H1 (cell line): ENCODE measurements at regions not wholly inside any gene's neighbourhood (a gene's known extent, or its start where the extent isn't known, plus 50 kb on each side); places are given as distances from the start of the nearest gene placed in this dataset.

Source experiments
- SIRT6 ChIP-seq: IDR thresholded peaks from one replicate; pipeline ENCODE4 v1.7.1; 2012; ENCODE audit warnings: low read length, inconsistent platforms
- TF ChIP-seq, protein P1 (sequence below): fragments of 300-600 bp; sonication (generic); IDR thresholded peaks from 2 replicates; pipeline ENCODE4 v1.7.1; 2012; ENCODE audit warnings: low read length, moderate library complexity, mild to moderate bottlenecking, inconsistent platforms; ENCODE audit not compliant: insufficient replicate concordance

DNA sequence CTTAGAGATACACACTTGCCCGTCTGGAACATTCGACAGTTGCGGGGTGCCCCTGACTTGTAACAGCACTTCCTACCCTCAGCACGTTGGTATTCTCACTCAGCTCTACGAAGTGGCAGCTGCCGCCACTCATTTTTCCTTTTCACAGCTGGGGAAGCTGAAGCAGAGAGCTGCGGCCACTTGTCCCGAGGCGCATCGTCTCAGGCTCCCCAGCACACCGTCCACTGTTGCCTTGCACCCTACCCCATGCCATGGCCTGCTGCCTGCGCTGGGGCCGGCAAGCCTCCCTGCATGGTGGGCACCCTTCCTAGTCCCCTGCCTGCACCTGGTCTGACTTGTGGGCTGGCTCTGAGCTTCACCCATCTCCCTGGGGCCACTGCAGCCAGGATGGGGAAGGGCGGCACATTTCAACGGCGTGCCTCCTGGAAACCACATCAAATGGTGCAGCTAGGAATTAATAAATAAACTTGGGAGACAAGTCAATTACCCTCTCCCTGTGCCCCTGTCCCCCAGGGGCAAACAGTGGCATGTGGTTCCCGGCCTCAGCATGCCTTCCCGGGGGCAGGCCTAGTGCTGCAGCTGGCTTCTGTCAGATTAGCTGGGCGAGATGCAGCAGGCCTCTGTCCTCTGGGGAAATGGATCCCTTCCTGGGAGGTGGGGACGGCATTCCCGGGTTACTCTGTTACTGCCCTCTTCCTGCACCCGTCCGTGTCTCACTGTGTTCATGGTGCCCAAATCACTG is 64.7 kb upstream of the HAAO start (continued):
- TF ChIP-seq, protein P1, sequence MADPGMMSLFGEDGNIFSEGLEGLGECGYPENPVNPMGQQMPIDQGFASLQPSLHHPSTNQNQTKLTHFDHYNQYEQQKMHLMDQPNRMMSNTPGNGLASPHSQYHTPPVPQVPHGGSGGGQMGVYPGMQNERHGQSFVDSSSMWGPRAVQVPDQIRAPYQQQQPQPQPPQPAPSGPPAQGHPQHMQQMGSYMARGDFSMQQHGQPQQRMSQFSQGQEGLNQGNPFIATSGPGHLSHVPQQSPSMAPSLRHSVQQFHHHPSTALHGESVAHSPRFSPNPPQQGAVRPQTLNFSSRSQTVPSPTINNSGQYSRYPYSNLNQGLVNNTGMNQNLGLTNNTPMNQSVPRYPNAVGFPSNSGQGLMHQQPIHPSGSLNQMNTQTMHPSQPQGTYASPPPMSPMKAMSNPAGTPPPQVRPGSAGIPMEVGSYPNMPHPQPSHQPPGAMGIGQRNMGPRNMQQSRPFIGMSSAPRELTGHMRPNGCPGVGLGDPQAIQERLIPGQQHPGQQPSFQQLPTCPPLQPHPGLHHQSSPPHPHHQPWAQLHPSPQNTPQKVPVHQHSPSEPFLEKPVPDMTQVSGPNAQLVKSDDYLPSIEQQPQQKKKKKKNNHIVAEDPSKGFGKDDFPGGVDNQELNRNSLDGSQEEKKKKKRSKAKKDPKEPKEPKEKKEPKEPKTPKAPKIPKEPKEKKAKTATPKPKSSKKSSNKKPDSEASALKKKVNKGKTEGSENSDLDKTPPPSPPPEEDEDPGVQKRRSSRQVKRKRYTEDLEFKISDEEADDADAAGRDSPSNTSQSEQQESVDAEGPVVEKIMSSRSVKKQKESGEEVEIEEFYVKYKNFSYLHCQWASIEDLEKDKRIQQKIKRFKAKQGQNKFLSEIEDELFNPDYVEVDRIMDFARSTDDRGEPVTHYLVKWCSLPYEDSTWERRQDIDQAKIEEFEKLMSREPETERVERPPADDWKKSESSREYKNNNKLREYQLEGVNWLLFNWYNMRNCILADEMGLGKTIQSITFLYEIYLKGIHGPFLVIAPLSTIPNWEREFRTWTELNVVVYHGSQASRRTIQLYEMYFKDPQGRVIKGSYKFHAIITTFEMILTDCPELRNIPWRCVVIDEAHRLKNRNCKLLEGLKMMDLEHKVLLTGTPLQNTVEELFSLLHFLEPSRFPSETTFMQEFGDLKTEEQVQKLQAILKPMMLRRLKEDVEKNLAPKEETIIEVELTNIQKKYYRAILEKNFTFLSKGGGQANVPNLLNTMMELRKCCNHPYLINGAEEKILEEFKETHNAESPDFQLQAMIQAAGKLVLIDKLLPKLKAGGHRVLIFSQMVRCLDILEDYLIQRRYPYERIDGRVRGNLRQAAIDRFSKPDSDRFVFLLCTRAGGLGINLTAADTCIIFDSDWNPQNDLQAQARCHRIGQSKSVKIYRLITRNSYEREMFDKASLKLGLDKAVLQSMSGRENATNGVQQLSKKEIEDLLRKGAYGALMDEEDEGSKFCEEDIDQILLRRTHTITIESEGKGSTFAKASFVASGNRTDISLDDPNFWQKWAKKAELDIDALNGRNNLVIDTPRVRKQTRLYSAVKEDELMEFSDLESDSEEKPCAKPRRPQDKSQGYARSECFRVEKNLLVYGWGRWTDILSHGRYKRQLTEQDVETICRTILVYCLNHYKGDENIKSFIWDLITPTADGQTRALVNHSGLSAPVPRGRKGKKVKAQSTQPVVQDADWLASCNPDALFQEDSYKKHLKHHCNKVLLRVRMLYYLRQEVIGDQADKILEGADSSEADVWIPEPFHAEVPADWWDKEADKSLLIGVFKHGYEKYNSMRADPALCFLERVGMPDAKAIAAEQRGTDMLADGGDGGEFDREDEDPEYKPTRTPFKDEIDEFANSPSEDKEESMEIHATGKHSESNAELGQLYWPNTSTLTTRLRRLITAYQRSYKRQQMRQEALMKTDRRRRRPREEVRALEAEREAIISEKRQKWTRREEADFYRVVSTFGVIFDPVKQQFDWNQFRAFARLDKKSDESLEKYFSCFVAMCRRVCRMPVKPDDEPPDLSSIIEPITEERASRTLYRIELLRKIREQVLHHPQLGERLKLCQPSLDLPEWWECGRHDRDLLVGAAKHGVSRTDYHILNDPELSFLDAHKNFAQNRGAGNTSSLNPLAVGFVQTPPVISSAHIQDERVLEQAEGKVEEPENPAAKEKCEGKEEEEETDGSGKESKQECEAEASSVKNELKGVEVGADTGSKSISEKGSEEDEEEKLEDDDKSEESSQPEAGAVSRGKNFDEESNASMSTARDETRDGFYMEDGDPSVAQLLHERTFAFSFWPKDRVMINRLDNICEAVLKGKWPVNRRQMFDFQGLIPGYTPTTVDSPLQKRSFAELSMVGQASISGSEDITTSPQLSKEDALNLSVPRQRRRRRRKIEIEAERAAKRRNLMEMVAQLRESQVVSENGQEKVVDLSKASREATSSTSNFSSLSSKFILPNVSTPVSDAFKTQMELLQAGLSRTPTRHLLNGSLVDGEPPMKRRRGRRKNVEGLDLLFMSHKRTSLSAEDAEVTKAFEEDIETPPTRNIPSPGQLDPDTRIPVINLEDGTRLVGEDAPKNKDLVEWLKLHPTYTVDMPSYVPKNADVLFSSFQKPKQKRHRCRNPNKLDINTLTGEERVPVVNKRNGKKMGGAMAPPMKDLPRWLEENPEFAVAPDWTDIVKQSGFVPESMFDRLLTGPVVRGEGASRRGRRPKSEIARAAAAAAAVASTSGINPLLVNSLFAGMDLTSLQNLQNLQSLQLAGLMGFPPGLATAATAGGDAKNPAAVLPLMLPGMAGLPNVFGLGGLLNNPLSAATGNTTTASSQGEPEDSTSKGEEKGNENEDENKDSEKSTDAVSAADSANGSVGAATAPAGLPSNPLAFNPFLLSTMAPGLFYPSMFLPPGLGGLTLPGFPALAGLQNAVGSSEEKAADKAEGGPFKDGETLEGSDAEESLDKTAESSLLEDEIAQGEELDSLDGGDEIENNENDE, result no peak
- no peak for TF ChIP-seq SIRT6
- TF ChIP-seq, all 59 proteins: peak for 0
